Activated CD4-positive, CD25-positive, alpha-beta regulatory T cell treated with anti-CD3 and anti-CD28 coated beads, Interleukin-2, amount 50 U/mL, for 72 hours (primary cell): ENCODE measurements at regions not wholly inside any gene's neighbourhood (a gene's known extent, or its start where the extent isn't known, plus 50 kb on each side); places are given as distances from the start of the nearest gene placed in this dataset.

Experiments
- DNase-seq: peaks from one replicate; pipeline ENCODE4 v3.0.0; 2021

DNA sequence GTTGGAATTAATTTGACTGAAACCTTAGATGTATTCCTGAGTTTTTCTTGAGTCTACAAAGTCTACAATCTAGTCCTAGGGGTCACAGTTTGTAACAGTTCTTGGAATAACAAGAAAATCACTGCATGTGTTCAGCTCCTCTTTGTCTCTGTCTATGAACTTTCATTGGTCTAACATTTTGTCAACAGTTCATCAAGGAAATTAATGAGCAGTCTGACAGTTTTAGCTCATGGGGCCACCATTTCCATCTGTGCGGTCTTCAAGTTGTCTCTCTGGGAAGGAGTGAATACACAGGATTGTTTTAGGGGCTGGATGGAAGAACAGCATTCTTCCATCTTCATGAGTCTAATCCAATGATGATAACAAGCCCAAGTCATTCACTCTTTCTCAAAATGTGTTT lies 276.4 kb downstream of the TMEM167A start:
- no peak for DNase-seq

DNA sequence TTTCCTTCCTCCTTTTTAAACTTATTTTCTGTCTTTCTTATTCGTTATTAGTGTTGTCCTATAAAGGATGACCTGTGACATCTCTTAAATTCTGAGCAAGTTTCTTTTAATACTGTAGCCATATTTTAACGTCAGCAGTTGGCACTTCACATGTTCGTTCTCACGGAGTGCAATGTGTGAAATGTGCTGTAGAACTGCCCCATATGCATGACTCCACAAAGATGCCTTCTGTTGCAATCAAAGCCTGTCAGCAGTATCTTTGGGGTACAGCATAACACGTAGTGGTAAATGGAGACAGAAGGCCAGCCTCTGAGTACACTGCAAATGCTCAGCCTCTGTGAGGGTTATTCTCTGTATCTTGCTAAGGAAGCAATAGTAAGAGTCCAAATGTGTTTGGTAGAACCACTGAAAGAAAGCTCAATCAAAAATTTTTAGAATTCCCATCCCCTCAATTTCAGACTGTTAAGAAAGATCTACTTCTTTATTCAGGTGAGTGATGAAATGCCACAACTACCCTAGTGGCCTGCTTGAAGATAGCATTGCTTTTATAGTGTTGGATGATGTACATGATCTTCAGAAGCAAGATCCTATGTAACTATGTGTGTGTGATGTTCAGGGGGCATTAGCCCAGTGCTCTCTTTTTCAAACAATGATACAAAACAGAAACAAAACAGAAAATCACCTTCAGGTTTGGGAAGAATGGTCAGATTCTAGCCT lies 277.7 kb downstream of the TMEM167A start:
- no peak for DNase-seq

DNA sequence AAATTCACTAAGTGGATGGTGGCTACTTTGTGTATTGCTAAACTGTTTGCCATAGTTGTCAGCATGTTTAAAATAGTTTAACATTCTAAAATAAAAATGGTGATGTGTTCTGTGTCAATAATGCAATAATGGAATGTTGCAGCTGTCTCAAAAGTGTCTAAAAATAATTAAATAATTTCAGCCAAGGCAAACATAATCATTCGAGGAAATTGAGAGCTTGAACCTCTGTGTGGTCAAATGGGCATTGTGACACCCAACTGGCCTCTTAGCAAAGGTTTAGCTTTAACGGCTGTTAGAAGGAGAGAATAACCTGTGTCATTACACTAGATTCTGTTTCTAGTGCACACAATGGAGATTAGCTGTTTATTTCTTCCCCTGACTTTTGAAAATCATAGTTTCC lies 278.5 kb downstream of the TMEM167A start:
- no peak for DNase-seq

DNA sequence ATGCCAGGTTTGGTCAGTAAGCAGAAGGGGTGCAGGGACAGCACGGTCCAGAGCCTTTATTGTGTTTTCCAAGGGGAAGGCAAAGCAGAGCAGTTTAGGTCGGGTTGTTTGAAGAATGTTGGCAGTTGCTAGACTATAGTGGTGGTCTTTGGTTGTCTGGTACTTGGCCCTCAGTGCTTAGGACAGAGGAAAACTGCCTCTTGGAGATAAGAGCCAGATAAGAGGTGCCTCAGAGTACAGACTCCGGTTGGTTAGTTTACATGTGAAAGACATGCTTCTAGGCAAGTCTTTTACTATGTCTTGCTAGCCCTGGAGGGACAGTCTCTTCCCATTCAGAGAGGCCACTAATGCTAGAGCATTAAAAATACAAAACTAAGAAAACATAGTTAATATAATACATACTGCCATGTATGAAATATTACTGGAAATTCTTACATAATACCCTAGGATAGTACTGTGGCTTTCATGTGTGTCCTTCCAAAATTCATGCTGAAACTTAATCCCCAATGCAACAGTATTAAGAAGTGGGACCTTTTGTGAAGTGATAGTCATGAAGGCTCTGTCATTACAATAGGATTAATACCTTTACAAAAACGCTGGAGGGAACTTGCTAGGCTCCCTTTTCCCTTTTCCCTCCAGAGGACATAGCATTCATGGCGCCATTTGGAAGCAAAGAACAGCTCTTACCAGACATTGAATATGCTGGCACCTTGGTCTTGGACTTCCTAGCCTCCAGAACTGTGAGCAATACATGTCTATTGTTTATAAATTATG lies 280.4 kb downstream of the TMEM167A start:
- DNase-seq = no peak

DNA sequence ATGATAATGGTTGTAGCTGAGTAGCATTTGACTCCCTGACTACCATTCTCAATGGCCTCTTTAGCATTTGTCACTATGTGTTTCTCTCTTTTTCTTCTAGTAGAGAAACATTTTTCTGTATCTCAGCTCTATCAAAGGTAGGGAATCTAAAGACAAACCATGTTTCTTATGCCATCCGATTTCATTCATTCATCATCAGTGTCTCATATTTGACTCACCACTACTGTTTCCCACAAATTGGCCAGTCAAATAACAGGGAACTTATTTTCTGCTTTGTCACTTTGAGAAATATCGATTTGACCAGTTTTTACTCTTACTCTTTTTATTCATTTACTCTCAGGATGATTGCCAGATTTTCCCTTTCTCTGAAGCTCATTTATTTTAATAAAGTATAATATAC lies 282.3 kb downstream of the TMEM167A start:
- no peak for DNase-seq

DNA sequence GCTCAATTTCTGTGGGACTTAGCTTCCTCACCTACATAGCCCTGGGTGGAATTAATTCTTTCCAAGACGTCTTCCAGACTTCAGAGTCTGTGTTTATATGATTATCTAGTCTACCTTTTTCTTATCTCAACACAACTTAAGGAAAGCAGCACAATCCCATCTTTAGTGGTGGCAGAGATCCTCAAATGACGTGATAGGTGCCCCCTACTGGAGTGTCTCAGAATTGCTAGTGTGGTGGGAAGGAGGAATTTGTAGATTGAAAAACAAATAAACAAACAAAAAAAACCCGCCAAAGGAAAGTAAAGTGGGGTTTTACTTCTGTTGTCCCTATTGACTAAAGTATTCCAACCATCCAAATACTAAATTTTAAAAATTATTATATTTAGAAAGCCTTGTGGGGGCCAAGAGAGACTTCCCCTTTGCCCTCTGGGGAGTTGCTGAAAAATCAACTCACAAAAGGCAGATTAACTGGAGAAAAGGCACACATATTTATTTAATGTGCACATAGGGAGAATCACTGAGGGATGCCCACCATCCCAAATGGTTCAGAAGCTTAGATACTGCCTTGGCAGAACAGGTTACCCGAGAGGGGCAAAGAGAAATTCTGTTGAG lies 283.3 kb downstream of the TMEM167A start:
- peak; percentile 33 for DNase-seq

DNA sequence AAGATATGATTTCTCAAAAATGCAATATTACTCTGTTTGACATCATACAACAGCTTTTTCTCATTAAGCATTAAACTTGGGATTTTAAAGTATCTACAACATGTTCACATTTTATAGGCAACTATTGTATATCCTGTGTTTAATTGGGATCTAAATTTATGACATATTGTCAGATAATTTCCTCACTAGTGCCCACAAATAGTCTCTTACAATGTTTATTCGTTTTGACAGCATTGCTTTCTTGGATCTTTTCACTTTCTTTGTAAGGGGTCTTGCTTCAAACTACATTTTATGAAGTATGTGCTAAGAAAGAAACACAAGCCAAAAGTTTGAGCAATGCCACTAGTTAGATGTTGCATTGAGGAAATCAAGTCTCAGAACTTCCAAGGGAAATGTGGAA lies 285.1 kb downstream of the TMEM167A start:
- DNase-seq = no peak

DNA sequence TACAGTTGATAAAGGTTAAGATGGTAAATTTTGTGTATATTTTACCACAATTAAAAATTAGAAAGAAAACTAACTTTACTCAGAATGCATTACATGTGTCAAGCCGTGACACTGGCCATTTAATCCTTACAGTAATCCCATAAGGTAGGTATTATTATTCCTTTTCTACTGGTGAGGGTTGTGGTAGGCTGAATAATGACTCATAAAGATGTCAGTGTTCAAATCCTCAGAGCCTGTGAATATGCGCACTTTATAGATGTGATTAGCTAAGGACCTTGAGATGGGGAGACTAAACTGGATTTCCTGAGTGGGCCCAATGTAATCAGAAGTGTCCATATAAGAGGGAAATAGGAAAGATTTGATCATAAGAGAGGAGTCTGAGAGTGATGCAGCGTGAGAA lies 288.1 kb downstream of the TMEM167A start:
- no peak for DNase-seq

DNA sequence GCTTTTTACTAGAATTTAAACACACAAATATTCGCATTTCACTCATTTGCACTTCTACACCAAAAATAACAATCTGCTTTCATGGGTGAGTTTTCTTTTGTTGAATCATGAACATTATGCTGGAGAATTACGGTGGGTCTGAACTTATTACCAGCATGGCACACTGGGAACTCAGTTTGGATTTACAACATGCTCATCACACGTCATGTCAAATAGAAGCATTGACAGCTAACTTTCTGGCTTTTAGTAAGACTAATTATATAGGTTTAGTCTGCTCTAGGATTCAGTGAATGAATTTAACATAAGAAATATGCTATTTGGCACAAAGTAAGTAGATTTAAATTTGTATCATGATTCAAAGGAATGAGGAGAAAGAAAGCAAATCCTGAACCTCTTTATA lies 290.4 kb downstream of the TMEM167A start:
- no peak for DNase-seq

DNA sequence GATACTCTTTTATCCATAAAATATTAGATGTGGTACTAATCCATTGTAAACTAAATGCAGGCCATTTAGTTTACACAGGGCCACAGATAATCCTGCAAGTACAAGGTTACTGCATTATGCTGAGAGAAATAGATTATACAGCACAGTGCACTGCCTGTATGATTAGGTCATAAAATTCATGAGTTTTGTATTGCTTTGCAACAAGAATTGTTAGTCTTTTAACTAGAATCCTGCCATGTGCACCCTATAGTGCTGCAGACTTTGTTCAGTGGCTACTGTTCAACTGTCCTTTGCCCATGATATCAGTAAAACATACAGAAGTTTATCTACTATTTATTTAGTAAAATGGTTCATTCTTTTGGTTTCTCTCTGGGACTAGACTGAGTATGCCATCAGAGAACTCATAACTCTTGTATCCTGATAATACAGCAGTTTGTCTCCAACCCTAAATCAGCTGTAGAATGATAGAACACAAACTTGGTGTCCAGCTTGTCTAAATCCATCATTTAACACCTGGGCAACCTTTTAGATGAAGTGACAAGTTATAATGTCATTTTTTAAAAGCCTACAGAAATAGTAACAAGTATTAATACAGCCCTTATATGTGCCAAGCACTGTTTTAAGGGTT lies 291.2 kb downstream of the TMEM167A start:
- DNase-seq = no peak

DNA sequence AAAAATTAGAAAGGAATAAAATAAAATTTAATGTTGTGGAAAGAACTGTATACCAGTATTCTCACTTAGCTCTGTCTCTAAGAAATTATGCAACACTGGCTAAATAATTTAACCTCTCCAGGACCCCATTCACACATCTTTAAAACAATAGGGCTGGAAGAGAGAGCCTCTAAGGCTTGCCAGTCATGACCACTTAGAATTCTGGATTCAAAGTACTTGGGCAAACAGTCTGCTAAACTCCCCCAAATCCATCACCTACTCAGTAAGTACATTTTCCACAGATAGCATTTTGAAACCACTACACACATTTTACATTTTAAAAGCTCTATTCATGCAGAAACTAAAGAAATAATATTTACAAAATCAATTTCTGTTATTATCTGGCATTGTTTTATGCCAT lies 291.7 kb downstream of the TMEM167A start:
- DNase-seq = no peak

DNA sequence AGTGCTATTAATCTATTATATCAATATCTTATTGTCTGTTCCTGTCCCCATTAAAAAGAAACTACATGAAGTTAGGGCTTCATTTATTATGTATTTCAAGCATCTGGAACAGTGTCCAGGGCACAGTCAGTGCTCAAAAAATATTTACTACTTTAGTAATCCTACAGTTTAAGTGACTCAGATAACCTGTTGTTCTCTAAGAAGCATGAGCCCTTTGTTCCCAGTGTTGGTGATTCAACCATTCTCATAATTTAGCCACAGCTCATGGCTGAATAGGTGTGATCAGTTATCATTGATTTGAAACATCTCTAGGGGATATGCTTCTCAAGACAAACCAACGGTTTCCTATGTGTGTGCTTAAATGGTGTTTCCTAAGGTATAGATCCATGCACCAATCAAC lies 292.7 kb downstream of the TMEM167A start:
- DNase-seq = no peak

DNA sequence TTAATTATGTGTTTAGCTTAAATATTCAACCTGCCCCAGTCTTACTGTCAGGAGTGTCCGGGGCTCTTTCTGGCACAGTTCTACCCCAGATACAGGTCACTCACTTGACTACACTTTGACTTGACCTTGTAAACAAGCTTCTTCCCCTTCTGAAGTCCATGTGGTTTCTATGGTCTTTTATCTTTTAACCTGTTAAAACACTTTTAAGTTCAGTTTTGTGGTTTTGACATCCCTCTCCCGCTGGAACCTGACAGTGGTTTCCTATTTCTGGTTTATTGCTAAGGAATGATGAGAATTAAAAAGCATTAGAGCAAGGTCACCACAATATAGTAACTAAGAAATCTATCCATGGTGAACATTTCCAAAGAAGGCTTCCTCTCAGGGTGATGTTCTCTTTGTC lies 300.1 kb downstream of the TMEM167A start:
- DNase-seq = no peak

DNA sequence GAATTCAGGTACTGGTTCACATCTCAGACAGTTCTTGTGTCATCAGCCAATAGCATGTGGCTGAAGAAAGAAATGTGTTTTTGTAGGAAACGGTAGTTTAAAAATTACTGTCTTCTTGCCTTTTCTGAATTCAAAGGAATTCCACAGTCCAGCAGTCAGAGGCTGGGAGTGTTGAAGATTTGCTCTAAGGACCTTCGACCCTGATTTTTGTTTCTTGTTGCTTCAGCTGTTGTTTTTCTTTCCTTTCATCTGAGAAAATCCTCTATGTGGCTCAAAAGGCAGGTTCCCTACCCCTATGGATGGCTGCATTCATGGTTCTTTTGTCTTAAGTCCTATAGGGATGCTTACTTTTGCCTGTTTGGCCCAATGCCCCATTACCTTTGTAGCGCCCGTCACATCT lies 304.9 kb downstream of the TMEM167A start:
- no peak for DNase-seq

DNA sequence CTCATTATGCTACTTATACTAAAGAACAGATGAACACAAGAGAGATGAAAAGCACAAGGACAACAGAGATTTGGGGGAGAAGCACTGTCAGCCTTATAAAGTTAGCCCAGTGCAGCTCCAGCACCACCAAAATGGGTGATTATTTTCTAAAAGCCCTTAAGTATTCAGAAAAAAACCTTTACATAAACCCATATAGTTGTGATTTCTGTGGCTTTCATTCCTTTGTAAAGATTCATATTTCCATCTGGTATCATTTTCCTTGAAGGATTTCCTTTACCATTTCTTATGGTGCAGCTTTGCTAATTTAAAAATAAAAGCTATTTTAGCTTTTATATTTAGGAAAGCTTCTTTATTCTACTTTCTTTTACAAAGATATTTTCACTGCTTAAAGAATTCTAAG lies 311.0 kb downstream of the TMEM167A start:
- no peak for DNase-seq

DNA sequence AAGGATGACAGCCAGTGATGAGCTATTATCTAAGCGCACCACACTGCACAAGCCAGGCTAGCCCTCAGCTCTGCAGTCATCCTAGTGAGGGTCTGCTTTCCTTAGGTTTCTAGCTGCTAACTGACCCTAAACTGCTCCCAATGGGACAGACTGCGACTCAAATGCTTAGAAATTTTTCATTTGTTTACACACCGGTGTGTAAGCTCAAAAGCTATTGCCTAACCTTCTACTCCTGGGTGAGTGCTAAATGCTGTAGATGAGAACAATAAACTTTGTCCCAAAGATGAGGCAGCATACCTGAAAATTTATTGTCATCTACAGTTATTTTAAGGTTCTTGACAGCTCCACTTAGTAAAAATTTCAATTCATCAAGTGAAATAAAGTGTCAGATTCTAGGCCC lies 311.4 kb downstream of the TMEM167A start:
- DNase-seq = no peak

DNA sequence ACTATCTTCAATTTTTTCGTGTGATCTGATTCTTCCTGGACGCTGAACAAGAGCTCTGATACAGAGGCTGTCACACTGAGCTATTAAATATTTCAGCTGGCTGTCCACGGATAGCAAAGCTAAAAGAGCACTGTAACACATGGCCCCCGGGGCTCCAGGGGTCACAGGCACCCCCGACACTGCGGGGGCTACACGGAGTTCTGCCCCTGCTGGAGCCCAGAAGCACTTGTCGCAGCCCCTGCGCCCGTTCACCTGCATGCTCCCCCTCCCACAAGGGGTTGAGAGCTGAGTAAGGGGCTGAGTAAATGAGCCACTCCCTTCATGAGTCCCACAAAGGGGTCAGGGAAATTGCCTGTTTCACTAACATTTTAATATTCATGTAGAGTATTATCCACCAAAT lies 316.3 kb downstream of the TMEM167A start:
- no peak for DNase-seq

DNA sequence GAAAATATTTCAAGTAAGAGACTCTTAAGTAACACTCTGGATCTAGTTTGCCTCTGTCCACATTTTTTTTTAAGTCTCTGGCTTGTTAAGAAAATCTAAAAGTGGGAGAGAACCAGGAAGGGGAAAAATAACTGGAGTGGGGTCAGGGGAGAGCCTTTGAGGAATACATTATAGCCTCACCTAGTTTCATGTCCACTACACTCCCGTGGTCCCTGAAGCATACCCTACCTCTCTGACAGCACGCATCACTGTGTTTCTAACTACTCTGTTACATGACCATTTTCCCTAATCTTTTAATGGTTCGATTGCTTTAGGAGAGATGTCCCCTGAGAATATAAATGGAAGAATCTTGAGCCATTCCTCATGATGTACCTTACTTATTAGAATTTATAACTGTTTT lies 318.3 kb downstream of the TMEM167A start:
- DNase-seq = no peak

DNA sequence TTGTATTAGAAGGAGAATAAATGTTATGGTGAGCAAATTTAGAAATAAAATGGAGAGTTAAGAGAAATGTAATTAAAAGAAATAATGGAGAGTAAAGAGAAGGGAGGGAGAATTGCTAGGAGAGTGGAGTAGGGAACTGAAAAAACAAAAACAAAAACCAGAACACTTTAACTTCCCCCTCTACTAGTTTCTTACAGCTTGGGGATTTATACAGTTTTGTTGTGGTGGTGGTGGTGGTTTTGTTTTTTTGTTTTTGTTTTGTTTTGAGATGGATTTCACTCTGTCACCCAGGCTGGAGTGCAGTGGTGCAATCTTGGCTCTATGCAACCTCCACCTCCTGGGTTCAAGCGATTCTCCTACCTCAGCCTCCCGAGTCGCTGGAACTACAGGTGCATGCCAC lies 322.4 kb downstream of the TMEM167A start:
- no peak for DNase-seq

DNA sequence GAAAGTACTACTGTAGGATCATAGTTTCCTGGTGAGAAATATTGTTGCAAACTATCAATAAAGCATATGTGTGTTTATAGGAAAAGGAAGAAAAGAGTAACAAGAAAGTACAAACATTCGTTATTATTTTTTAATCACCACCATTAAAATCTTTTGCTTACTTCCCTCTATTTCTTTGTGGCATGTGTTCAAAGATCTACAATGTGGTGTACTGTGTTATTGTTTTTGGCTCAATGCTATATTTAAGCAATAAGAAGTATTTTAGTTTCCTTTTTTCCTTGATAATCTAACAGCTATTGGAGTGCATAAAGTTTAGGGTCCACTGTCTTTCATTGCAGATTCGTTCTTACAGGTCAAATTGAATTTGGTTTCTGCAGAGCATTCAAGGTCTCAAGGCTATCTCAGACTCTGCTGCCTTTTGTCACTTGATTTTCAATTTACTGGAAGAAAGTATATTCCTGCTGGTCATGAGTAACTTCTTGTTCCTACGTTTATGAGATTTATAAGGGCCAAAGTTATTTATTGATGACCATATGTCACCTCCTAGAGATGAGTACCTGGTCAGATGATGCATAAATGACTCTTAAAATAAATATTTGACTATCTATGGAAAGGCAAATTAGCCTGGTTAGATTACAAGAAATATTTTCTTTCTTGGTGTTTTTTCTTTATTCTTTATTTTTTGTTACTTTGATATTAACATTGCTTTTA lies 323.0 kb downstream of the TMEM167A start:
- no peak for DNase-seq

DNA sequence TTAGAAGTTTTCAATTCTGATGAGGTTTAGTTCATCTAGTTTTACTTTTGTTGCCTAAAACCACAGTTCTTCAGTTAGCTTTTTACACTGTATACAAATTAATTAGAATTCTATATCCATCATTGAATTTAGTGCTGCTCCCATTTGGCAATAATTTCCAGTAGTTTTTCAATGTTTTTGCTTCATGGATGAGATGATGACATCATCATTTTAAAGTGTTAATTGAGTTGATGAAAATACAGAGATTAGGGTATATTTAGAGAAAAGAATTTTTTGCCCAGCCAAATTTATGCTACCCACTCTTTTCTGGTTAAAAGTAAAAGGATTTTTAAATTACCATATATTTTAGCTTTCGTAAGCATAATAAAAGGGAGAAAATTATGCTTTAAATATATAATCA lies 323.8 kb downstream of the TMEM167A start:
- no peak for DNase-seq

DNA sequence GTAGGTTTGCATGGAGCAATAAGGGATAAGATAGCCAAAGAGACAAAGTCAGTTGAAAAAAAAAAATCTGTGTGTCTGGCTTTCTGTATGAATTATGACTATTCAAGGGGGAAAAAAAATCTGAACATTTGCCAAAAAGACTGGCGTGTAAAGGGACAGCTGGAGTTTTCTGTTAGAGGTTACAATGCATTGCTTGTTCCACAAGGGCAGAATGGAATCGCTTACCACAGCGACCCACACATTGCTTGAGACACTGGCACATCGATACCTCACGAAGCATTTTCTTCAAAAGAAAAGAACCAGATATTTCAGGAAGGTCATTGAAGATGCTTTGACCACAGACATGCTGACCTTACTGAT lies 327.8 kb downstream of the TMEM167A start:
- no peak for DNase-seq
